ENCODE measurements at regions not wholly inside any gene's neighbourhood (a gene's known extent, or its start where the extent isn't known, plus 50 kb on each side); places are given as distances from the start of the nearest gene placed in this dataset.

GRCh38 chr12:127459687-127460086 lies 807.3 kb upstream of the TMEM132C start:
- no peak for TF ChIP-seq CREM (IDR thresholded peaks at IDR 0.05; ENCODE audit: low read depth)
- TF ChIP-seq HDAC2 (IDR thresholded peaks at IDR 0.05): no peak
- TF ChIP-seq, protein P1, sequence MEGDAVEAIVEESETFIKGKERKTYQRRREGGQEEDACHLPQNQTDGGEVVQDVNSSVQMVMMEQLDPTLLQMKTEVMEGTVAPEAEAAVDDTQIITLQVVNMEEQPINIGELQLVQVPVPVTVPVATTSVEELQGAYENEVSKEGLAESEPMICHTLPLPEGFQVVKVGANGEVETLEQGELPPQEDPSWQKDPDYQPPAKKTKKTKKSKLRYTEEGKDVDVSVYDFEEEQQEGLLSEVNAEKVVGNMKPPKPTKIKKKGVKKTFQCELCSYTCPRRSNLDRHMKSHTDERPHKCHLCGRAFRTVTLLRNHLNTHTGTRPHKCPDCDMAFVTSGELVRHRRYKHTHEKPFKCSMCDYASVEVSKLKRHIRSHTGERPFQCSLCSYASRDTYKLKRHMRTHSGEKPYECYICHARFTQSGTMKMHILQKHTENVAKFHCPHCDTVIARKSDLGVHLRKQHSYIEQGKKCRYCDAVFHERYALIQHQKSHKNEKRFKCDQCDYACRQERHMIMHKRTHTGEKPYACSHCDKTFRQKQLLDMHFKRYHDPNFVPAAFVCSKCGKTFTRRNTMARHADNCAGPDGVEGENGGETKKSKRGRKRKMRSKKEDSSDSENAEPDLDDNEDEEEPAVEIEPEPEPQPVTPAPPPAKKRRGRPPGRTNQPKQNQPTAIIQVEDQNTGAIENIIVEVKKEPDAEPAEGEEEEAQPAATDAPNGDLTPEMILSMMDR (IDR thresholded peaks at IDR 0.05 in 2 of 3, conservative IDR thresholded peaks at IDR 0.05 in 1 of 3; ENCODE audit: control insufficient read depth in 2 of 3, extremely low read depth in 1 of 3, insufficient read depth in 1 of 3, low read depth in 3 of 3, low read length in 3 of 3): no peak
- no peak for TF ChIP-seq GABPA (IDR thresholded peaks at IDR 0.05; ENCODE audit: low read depth)
- TF ChIP-seq TAF1 (IDR thresholded peaks at IDR 0.05; ENCODE audit: borderline replicate concordance, low read depth, low read length): no peak
- TF ChIP-seq EP300 (IDR thresholded peaks at IDR 0.05; ENCODE audit: borderline replicate concordance in 1 of 2, control insufficient read depth in 1 of 2, low read depth in 2 of 2, low read length in 2 of 2): no peak
- no peak for TF ChIP-seq NFYB (IDR thresholded peaks at IDR 0.05; ENCODE audit: insufficient read depth, low read depth, low read length)
